ENCODE measurements at regions not wholly inside any gene's neighbourhood (a gene's known extent, or its start where the extent isn't known, plus 50 kb on each side); places are given as distances from the start of the nearest gene placed in this dataset.

GRCh38 chr2:57906152-57906732 lies 140.4 kb upstream of the VRK2 start:
- TF ChIP-seq CTCF (conservative IDR thresholded peaks at IDR 0.05) (peak; percentile 93), EZH2 (IDR thresholded peaks at IDR 0.05; ENCODE audit: low read depth) (no peak)

Measured in PC-9 (cell line).